ENCODE measurements at regions not wholly inside any gene's neighbourhood (a gene's known extent, or its start where the extent isn't known, plus 50 kb on each side); places are given as distances from the start of the nearest gene placed in this dataset.
A peak's percentile ranks its signal among the peaks of the same experiment; 100 is the strongest.

DNA sequence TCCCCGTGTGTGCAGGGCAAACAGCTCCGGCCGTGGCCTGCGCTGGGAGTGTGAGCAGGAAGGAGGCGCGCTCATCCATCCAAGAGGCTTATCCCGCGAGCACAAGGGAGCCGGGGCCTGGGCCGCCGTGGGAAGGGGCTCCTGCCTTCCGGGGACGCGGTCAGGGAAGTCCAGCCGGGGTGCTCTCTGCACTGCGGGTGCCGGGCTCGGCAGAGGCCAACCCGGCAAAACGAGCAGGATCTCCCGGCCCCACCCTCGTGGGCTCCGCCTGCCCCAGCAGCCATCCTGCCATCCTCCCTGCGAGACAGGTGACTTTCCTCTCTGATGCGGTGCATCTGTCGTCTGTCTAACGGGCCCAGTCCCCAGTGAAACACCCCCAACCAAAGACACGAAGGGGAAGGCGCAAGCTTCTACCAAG lies 244.2 kb downstream of the AUH start:
- Histone ChIP-seq H3K4me1 (ENCODE audit: control insufficient read depth, insufficient read depth, low read length) (peaks cover 31% of the 10 kb centered on the region), H3K9me3 (ENCODE audit: control insufficient read depth in 2 of 2, low read length in 2 of 2) (no peaks in the 10 kb centered on the region), H3K9ac (ENCODE audit: low read length in 2 of 2) (no peak overlapping the region), H3K36me3 (ENCODE audit: control insufficient read depth in 2 of 2, insufficient read depth in 2 of 2, low read length in 2 of 2) (no peaks in the 10 kb centered on the region), H3K27ac (ENCODE audit: low read length) (peak overlapping the region; percentile 64), H3K4me3 (ENCODE audit: low read length in 2 of 2) (peak overlapping the region; percentile 24 to 61), H3K27me3 (ENCODE audit: control insufficient read depth in 1 of 2, insufficient read depth in 2 of 2, low read length in 2 of 2) (no peaks in the 10 kb centered on the region)

DNA sequence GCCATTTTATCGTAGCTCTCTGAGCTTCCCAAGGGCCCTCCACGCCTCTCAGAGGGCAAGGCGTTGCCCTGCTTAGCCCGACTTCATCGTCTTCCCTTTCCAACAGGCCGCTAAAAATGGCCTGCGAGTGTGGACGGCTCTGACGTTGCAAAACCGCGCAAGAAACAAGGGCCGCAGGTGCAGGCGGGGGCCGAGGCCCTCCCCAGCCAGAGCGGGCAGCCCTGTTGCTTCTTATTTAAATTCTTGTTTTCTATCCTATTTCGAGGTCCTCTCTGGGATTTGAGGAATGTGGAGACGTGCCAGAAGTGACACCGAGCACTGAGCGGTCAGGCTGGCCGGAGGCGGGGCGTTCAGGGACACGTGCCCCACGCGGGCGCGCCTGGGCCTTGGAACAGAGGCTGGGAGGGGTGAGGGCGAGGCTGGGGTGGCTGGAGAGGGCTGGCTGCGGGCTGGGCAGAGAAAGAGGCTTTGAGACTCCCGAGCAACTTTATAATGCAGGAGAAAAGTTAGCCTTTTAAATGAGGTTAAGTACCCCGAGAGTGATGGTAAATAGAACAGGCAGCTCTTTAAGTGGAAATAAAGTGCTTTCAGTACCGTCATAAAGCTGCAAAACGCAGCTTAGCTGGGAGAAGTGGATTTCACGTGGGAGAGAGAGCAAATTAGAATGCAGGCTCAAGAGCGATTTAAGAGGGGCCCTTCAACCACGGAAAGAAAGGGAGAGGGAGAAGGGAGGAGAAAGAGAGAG lies 243.6 kb downstream of the AUH start:
- Histone ChIP-seq H3K36me3 (ENCODE audit: control insufficient read depth in 2 of 2, insufficient read depth in 2 of 2, low read length in 2 of 2) (no peaks in the 10 kb centered on the region), H3K27ac (ENCODE audit: low read length) (peak overlapping the region; percentile 64), H3K9me3 (ENCODE audit: control insufficient read depth in 2 of 2, low read length in 2 of 2) (no peaks in the 10 kb centered on the region), H3K4me3 (ENCODE audit: low read length in 2 of 2) (peak overlapping the region; percentile 24 to 61), H3K27me3 (ENCODE audit: control insufficient read depth in 1 of 2, insufficient read depth in 2 of 2, low read length in 2 of 2) (no peaks in the 10 kb centered on the region), H3K4me1 (ENCODE audit: control insufficient read depth, insufficient read depth, low read length) (peaks cover 31% of the 10 kb centered on the region), H3K9ac (ENCODE audit: low read length in 2 of 2) (peak overlapping the region in 1 of 2 donors; percentile 51)

DNA sequence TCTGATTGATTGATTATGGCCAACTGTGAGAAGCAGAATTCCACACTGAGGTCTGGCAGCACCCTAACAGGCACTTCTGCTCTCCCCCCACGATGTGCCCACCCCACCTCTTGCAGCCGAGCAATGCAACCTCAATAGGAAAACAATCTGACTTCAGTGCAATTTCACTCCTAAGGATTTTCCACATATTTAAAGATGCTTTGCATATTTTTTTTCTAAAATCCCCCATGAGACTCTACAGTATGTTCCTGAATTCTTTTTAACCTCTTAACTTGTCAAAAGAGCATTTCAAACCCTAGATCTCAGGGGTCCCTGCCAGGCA lies 243.1 kb downstream of the AUH start:
- Histone ChIP-seq H3K4me3 (ENCODE audit: low read length in 2 of 2) (peak overlapping the region; percentile 24 to 61), H3K36me3 (ENCODE audit: control insufficient read depth in 2 of 2, insufficient read depth in 2 of 2, low read length in 2 of 2) (no peaks in the 10 kb centered on the region), H3K9ac (ENCODE audit: low read length in 2 of 2) (peak overlapping the region in 1 of 2 donors; percentile 42), H3K27ac (ENCODE audit: low read length) (peak overlapping the region; percentile 64), H3K4me1 (ENCODE audit: control insufficient read depth, insufficient read depth, low read length) (peaks cover 31% of the 10 kb centered on the region), H3K9me3 (ENCODE audit: control insufficient read depth in 2 of 2, low read length in 2 of 2) (no peaks in the 10 kb centered on the region), H3K27me3 (ENCODE audit: control insufficient read depth in 1 of 2, insufficient read depth in 2 of 2, low read length in 2 of 2) (no peaks in the 10 kb centered on the region)

DNA sequence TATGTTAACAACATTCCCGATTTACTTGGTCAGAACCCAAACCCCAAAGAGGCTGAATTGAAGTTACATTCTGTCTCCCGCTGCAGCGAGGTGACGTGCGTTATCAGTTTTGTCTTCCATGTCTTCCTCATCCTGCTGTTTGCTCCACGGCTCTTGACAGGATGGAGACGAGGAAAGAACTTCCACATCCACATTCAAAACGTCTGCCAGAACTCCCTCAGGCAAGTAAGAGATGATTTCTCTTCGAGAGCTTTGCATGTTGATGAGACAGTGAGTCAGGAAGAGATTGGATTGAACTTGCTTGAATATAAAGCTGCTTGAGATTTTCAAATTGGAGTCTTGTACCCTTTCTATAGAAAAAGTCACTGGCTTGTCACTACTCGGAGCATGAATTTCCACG lies 242.6 kb downstream of the AUH start:
- H3K4me1 ChIP-seq (ENCODE audit: control insufficient read depth, insufficient read depth, low read length), result peaks cover 31% of the 10 kb centered on the region
- H3K27ac ChIP-seq (ENCODE audit: low read length), result peak overlapping the region; percentile 6

DNA sequence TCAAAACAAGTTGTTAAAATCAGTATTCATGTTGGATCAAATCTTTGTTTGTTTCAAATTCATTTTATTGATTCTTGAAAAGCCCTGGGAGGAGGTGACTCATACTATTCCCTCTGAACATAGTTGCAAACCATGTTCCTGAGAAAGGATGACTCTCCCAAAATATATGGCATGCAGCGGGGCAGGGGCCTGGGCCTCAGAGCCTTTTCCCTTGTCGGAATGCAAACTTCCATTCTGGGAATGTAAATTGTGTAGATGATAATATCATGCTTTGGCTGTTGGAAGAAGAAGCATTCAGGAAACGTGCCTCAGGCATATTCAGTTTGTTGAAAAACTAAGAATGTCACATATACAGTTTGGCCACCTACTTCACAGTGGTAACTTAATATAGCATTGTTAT lies 242.0 kb downstream of the AUH start:
- no peaks in the 10 kb centered on the region for H3K36me3 ChIP-seq (ENCODE audit: control insufficient read depth in 2 of 2, insufficient read depth in 2 of 2, low read length in 2 of 2)
- no peak overlapping the region for H3K4me3 ChIP-seq (ENCODE audit: low read length in 2 of 2)
- no peak overlapping the region for H3K9ac ChIP-seq (ENCODE audit: low read length in 2 of 2)
- H3K27ac ChIP-seq (ENCODE audit: low read length), result peak overlapping the region; percentile 6
- no peaks in the 10 kb centered on the region for H3K27me3 ChIP-seq (ENCODE audit: control insufficient read depth in 1 of 2, insufficient read depth in 2 of 2, low read length in 2 of 2)
- no peaks in the 10 kb centered on the region for H3K9me3 ChIP-seq (ENCODE audit: control insufficient read depth in 2 of 2, low read length in 2 of 2)
- H3K4me1 ChIP-seq (ENCODE audit: control insufficient read depth, insufficient read depth, low read length), result peaks cover 31% of the 10 kb centered on the region

More for the DNA sequence above, 242.6 kb downstream of the AUH start:
- no peaks in the 10 kb centered on the region for H3K9me3 ChIP-seq (ENCODE audit: control insufficient read depth in 2 of 2, low read length in 2 of 2)
- H3K36me3 ChIP-seq (ENCODE audit: control insufficient read depth in 2 of 2, insufficient read depth in 2 of 2, low read length in 2 of 2), result no peaks in the 10 kb centered on the region
- H3K27me3 ChIP-seq (ENCODE audit: control insufficient read depth in 1 of 2, insufficient read depth in 2 of 2, low read length in 2 of 2), result no peaks in the 10 kb centered on the region
- no peak overlapping the region for H3K9ac ChIP-seq (ENCODE audit: low read length in 2 of 2)
- no peak overlapping the region for H3K4me3 ChIP-seq (ENCODE audit: low read length in 2 of 2)

DNA sequence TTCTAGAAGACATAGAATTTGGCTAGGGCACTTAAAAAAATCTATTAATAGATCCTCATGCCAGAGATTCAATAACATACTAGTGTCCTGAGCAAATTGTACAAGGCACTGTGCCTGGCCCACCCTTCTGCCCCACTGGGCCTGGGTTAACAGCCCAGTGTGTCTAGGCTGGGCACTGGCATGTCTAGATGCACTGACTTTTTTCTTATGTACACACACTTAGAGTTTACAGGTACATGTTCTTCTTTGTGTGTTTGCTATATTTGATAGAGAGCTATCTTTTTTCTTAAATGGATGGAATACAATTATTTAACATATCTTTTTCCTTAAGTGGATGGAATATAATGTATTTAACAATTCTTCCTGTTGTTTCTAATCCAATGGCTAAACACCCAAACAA lies 241.5 kb downstream of the AUH start:
- Histone ChIP-seq H3K4me3 (ENCODE audit: low read length in 2 of 2) (no peak overlapping the region), H3K9me3 (ENCODE audit: control insufficient read depth in 2 of 2, low read length in 2 of 2) (no peaks in the 10 kb centered on the region), H3K36me3 (ENCODE audit: control insufficient read depth in 2 of 2, insufficient read depth in 2 of 2, low read length in 2 of 2) (no peaks in the 10 kb centered on the region), H3K27ac (ENCODE audit: low read length) (peak overlapping the region; percentile 6), H3K27me3 (ENCODE audit: control insufficient read depth in 1 of 2, insufficient read depth in 2 of 2, low read length in 2 of 2) (no peaks in the 10 kb centered on the region), H3K9ac (ENCODE audit: low read length in 2 of 2) (no peak overlapping the region), H3K4me1 (ENCODE audit: control insufficient read depth, insufficient read depth, low read length) (peaks cover 31% of the 10 kb centered on the region)

DNA sequence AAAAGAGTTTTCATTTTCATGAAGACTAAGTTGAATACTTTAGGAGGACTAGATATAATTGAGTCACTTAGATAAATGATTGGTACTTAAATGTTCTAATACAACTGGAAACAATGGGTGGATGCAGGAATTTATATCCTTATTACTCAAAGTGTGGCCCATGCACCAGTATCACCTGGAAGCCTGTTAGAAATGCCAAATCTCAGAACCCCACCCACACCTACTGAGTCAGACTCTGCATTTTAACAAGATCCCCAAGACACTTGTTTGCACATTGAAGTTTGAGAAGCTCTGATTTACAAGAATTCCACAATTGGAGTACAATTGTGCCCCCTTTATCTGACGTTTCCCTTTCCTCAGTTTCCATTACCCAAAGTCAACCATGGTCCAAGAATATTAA lies 239.0 kb downstream of the AUH start:
- Histone ChIP-seq H3K27ac (ENCODE audit: low read length) (no peak overlapping the region), H3K4me3 (ENCODE audit: low read length in 2 of 2) (no peak overlapping the region), H3K9ac (ENCODE audit: low read length in 2 of 2) (no peak overlapping the region), H3K27me3 (ENCODE audit: control insufficient read depth in 1 of 2, insufficient read depth in 2 of 2, low read length in 2 of 2) (no peaks in the 10 kb centered on the region), H3K9me3 (ENCODE audit: control insufficient read depth in 2 of 2, low read length in 2 of 2) (no peaks in the 10 kb centered on the region), H3K36me3 (ENCODE audit: control insufficient read depth in 2 of 2, insufficient read depth in 2 of 2, low read length in 2 of 2) (no peaks in the 10 kb centered on the region), H3K4me1 (ENCODE audit: control insufficient read depth, insufficient read depth, low read length) (peaks cover 21% of the 10 kb centered on the region)

DNA sequence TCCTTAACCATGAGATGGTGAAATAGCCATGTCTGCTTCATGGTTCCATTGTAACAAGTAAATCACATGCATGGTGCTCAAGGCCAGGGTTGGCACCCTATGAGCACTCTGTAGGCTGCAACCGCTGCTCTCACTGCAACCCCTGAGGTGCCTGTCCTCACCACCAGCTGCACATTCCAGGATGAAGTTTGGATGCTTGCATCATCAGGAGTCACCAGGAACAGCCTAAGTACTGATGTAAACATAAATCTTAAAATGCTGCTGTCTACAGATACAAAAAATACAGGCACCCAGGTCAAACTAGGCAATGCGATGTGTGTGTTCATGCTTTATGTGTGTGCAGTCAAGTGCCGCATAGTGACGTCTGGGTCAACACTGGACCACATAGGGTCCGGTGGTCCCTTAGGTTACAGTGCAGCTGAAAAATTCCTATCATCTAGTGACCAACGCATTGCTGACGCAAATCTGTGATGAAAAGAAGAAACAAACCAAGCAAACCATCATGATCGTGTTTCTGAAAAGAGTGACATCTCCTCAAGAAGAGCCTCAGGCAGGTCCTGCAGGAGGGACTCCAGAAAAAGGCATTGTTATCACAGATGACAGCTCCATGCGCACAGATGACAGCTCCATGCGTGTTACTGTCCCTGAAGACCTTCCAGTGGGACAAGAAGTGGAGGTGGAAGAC lies 234.8 kb downstream of the AUH start:
- Histone ChIP-seq H3K9me3 (ENCODE audit: control insufficient read depth in 2 of 2, low read length in 2 of 2) (no peaks in the 10 kb centered on the region), H3K27ac (ENCODE audit: low read length) (no peak overlapping the region), H3K4me3 (ENCODE audit: low read length in 2 of 2) (no peak overlapping the region), H3K36me3 (ENCODE audit: control insufficient read depth in 2 of 2, insufficient read depth in 2 of 2, low read length in 2 of 2) (no peaks in the 10 kb centered on the region), H3K9ac (ENCODE audit: low read length in 2 of 2) (no peak overlapping the region), H3K4me1 (ENCODE audit: control insufficient read depth, insufficient read depth, low read length) (peaks cover 2% of the 10 kb centered on the region), H3K27me3 (ENCODE audit: control insufficient read depth in 1 of 2, insufficient read depth in 2 of 2, low read length in 2 of 2) (no peaks in the 10 kb centered on the region)

DNA sequence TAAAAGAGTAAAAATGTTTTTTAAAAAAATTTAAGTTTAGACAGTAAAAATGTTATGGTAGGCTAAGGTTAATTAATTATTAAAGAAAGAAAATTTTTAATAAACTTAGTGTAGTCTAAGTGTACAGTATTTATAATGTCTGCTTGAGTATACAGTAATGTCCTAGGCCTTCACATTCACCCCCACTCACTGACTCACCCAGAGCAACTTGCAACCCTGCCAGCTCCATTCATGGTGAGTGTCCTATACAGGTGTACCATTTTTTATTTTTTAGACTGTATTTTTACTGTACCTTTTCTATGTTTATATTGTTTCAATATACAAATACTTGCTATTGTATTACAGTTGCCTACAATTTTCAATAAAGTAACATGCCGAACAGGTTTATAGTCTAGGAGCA lies 234.1 kb downstream of the AUH start:
- Histone ChIP-seq H3K27me3 (ENCODE audit: control insufficient read depth in 1 of 2, insufficient read depth in 2 of 2, low read length in 2 of 2) (no peaks in the 10 kb centered on the region), H3K27ac (ENCODE audit: low read length) (no peak overlapping the region), H3K9me3 (ENCODE audit: control insufficient read depth in 2 of 2, low read length in 2 of 2) (no peaks in the 10 kb centered on the region), H3K9ac (ENCODE audit: low read length in 2 of 2) (no peak overlapping the region), H3K36me3 (ENCODE audit: control insufficient read depth in 2 of 2, insufficient read depth in 2 of 2, low read length in 2 of 2) (no peaks in the 10 kb centered on the region), H3K4me1 (ENCODE audit: control insufficient read depth, insufficient read depth, low read length) (peaks cover 2% of the 10 kb centered on the region), H3K4me3 (ENCODE audit: low read length in 2 of 2) (no peak overlapping the region)

DNA sequence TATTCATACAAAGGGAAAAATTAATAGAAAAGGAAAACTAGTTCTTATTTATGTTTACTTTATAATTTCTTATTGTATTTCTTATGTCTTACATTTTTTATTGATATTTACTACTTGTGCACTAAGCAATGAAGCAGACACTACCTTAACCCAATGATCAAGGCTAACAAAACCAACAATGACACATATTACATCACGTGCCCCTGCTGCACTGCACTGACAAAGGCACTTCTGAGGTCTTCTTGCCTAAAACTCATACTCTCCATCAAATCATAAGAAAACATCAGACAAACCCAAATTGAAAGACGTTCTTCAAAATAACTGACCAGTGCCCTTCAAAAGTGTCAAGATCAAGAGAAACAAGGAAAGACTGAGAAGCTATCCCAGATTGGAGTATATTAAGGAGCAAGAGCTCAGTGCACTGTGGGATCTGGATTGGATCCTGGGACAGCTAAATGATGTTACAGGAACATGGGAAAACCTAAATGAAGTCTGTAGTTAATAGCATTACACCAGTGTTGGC lies 230.9 kb downstream of the AUH start:
- Histone ChIP-seq H3K27me3 (ENCODE audit: control insufficient read depth in 1 of 2, insufficient read depth in 2 of 2, low read length in 2 of 2) (no peaks in the 10 kb centered on the region), H3K4me3 (ENCODE audit: low read length in 2 of 2) (no peak overlapping the region), H3K36me3 (ENCODE audit: control insufficient read depth in 2 of 2, insufficient read depth in 2 of 2, low read length in 2 of 2) (no peaks in the 10 kb centered on the region), H3K27ac (ENCODE audit: low read length) (no peak overlapping the region), H3K9ac (ENCODE audit: low read length in 2 of 2) (peak overlapping the region in 1 of 2 donors; percentile 1), H3K4me1 (ENCODE audit: control insufficient read depth, insufficient read depth, low read length) (peaks cover 2% of the 10 kb centered on the region), H3K9me3 (ENCODE audit: control insufficient read depth in 2 of 2, low read length in 2 of 2) (no peaks in the 10 kb centered on the region)

DNA sequence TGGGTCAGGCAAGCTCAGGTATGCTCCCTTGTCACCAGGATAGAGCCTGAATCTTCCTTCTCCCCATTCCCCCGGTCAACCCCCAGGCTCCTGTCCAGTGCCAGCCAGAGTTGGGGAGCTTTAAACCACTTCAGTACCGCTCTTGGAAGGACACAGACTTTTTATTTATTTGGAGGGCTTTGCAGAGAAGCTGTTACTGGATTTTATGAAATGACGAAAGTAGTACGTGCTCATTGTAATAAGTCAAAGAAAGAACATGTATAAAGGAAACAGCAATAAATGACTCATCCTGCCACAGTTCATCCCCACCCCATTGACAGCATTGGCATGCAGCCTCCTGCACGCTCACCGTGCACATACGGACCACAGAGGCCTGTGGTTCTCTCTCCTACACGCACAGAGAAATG lies 230.3 kb downstream of the AUH start:
- Histone ChIP-seq H3K4me1 (ENCODE audit: control insufficient read depth, insufficient read depth, low read length) (peaks cover 2% of the 10 kb centered on the region), H3K4me3 (ENCODE audit: low read length in 2 of 2) (no peak overlapping the region), H3K36me3 (ENCODE audit: control insufficient read depth in 2 of 2, insufficient read depth in 2 of 2, low read length in 2 of 2) (no peaks in the 10 kb centered on the region), H3K9ac (ENCODE audit: low read length in 2 of 2) (peak overlapping the region in 1 of 2 donors; percentile 1), H3K27ac (ENCODE audit: low read length) (no peak overlapping the region), H3K9me3 (ENCODE audit: control insufficient read depth in 2 of 2, low read length in 2 of 2) (no peaks in the 10 kb centered on the region), H3K27me3 (ENCODE audit: control insufficient read depth in 1 of 2, insufficient read depth in 2 of 2, low read length in 2 of 2) (no peaks in the 10 kb centered on the region)

Data from stomach smooth muscle (tissue), 2 donors.